Neural cell (in vitro differentiated cells): ENCODE measurements at regions not wholly inside any gene's neighbourhood (a gene's known extent, or its start where the extent isn't known, plus 50 kb on each side); places are given as distances from the start of the nearest gene placed in this dataset.

ENCODE experiments used
- CTCF ChIP-seq: fragments of 450-650 bp; IDR thresholded peaks from 2 replicates; pipeline ENCODE4 v1.5.1; 2014; ENCODE audit warnings: antibody characterized with exemption, mild to moderate bottlenecking, moderate library complexity; ENCODE audit not compliant: poor library complexity, severe bottlenecking
- EZH2 ChIP-seq: fragments of 200-600, 300-800 bp; shearing (Covaris generic), sonication (generic); IDR thresholded peaks from 2 replicates; pipeline ENCODE4 v1.6.1; 2014; ENCODE audit warnings: antibody characterized with exemption, low read length, borderline replicate concordance, mild to moderate bottlenecking; ENCODE audit not compliant: insufficient read depth, poor library complexity, severe bottlenecking
- MXI1 ChIP-seq: fragments of 450-650 bp; conservative IDR thresholded peaks from 2 replicates; pipeline ENCODE4 v1.6.1; 2014; ENCODE audit warnings: antibody characterized with exemption, mild to moderate bottlenecking; ENCODE audit not compliant: poor library complexity, severe bottlenecking
- POLR2AphosphoS5 ChIP-seq: IDR thresholded peaks from 2 replicates; pipeline ENCODE4 v1.6.1; 2012
- REST ChIP-seq: IDR thresholded peaks from 2 replicates; pipeline ENCODE4 v1.6.1; 2012; ENCODE audit warnings: borderline replicate concordance

GRCh38 chr13:61810065-61810464 lies 394.4 kb upstream of the PCDH20 start:
- TF ChIP-seq REST, result no peak
- no peak for TF ChIP-seq CTCF
- TF ChIP-seq EZH2, result no peak
- no peak for TF ChIP-seq POLR2AphosphoS5
- TF ChIP-seq MXI1, result no peak
